Neutrophil (primary cell): ENCODE measurements at regions not wholly inside any gene's neighbourhood (a gene's known extent, or its start where the extent isn't known, plus 50 kb on each side); places are given as distances from the start of the nearest gene placed in this dataset.

Experiments
- H3K27ac ChIP-seq: fragments of 200-600 bp; sonication (generic); 2 replicates; pipeline ENCODE4 v1.5.1; 2016; ENCODE audit warnings: mild to moderate bottlenecking, moderate library complexity
- H3K27me3 ChIP-seq: fragments of 200-600 bp; sonication (generic); 2 replicates; pipeline ENCODE4 v1.6.0; 2016; ENCODE audit warnings: mild to moderate bottlenecking
- H3K36me3 ChIP-seq: fragments of 200-600 bp; sonication (generic); 2 replicates; pipeline ENCODE4 v1.5.1; 2017
- H3K4me1 ChIP-seq, 2 experiments: fragments of 200-600 bp in 1 of 2; sonication (generic) in 1 of 2; 1 replicate in 1 of 2; 2 replicates in 1 of 2; pipeline versions ENCODE4 v1.5.1 to v1.6.1; 2013 to 2016; ENCODE audit warnings: low read depth in 1 of 2, low read length in 1 of 2, mild to moderate bottlenecking in 1 of 2, moderate library complexity in 1 of 2; ENCODE audit not compliant: control insufficient read depth in 1 of 2, insufficient read depth in 1 of 2
- H3K4me3 ChIP-seq, 2 experiments: fragments of 200-600 bp in 1 of 2; sonication (generic) in 1 of 2; 1 replicate in 1 of 2; 2 replicates in 1 of 2; pipeline ENCODE4 v1.5.1; 2013 to 2016; ENCODE audit warnings: low read depth in 1 of 2, low read length in 1 of 2, mild to moderate bottlenecking in 1 of 2, moderate library complexity in 1 of 2
- H3K9me3 ChIP-seq: fragments of 200-600 bp; sonication (generic); 2 replicates; pipeline ENCODE4 v1.5.1; 2016
- CTCF ChIP-seq: fragments of 200-600 bp; sonication (generic); IDR thresholded peaks from 2 replicates; pipeline ENCODE4 v1.5.1; 2016; ENCODE audit warnings: antibody characterized with exemption

DNA sequence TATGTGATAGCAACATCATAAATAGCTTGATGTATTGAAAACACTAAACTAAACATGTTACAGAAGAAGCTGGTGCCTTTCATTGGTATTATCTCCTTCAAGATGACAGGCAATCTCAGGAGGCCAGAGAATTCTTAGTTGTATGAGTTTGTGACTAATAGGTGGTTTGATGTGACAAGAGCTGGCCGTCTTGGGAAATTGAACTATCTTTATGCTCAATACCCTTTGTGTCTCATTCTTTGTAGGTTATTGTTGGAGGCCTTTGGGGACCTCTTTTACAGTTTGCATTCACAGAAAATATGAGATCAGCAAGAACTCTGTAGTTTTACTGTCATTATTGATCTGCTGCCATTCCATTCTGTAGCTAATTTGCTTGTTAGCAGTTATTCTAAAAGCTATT, 659.2 kb upstream of the PITX2 start:
- no peak overlapping the region for H3K4me3 ChIP-seq
- H3K36me3 ChIP-seq = no peaks in the 10 kb centered on the region
- H3K4me1 ChIP-seq = no peaks in the 10 kb centered on the region
- H3K9me3 ChIP-seq = no peaks in the 10 kb centered on the region
- H3K27ac ChIP-seq = no peak overlapping the region
- no peaks in the 10 kb centered on the region for H3K27me3 ChIP-seq
- TF ChIP-seq CTCF = no peak

- no peaks in the 10 kb centered on the region for H3K36me3 ChIP-seq
- H3K27me3 ChIP-seq = no peaks in the 10 kb centered on the region
- no peaks in the 10 kb centered on the region for H3K4me1 ChIP-seq
- peak; percentile 39 for TF ChIP-seq CTCF
- no peak overlapping the region for H3K27ac ChIP-seq
- H3K9me3 ChIP-seq = no peaks in the 10 kb centered on the region
- H3K4me3 ChIP-seq = no peak overlapping the region
These were observed 660.3 kb upstream of the PITX2 start for GRCh38 chr4:111283066-111283677.

GRCh38 chr4:111296466-111296865, 673.6 kb upstream of the PITX2 start:
- H3K4me3 ChIP-seq = no peak overlapping the region
- no peaks in the 10 kb centered on the region for H3K4me1 ChIP-seq
- TF ChIP-seq CTCF = no peak
- no peak overlapping the region for H3K27ac ChIP-seq
- no peaks in the 10 kb centered on the region for H3K9me3 ChIP-seq
- no peaks in the 10 kb centered on the region for H3K27me3 ChIP-seq
- no peaks in the 10 kb centered on the region for H3K36me3 ChIP-seq

GRCh38 chr4:111303806-111304205, 680.9 kb upstream of the PITX2 start:
- no peaks in the 10 kb centered on the region for H3K36me3 ChIP-seq
- H3K9me3 ChIP-seq = no peaks in the 10 kb centered on the region

GRCh38 chr4:111323496-111323895, 700.6 kb upstream of the PITX2 start:
- no peak for TF ChIP-seq CTCF
- Histone ChIP-seq H3K27ac (no peak overlapping the region), H3K4me3 (no peak overlapping the region), H3K27me3 (no peaks in the 10 kb centered on the region), H3K36me3 (no peaks in the 10 kb centered on the region), H3K9me3 (no peaks in the 10 kb centered on the region), H3K4me1 (no peaks in the 10 kb centered on the region)

More at GRCh38 chr4:111303806-111304205, 680.9 kb upstream of the PITX2 start:
- Histone ChIP-seq H3K4me1 (no peaks in the 10 kb centered on the region), H3K27ac (no peak overlapping the region), H3K27me3 (no peaks in the 10 kb centered on the region), H3K4me3 (no peak overlapping the region)
- TF ChIP-seq CTCF = no peak
